ENCODE measurements at regions not wholly inside any gene's neighbourhood (a gene's known extent, or its start where the extent isn't known, plus 50 kb on each side); places are given as distances from the start of the nearest gene placed in this dataset.

DNA sequence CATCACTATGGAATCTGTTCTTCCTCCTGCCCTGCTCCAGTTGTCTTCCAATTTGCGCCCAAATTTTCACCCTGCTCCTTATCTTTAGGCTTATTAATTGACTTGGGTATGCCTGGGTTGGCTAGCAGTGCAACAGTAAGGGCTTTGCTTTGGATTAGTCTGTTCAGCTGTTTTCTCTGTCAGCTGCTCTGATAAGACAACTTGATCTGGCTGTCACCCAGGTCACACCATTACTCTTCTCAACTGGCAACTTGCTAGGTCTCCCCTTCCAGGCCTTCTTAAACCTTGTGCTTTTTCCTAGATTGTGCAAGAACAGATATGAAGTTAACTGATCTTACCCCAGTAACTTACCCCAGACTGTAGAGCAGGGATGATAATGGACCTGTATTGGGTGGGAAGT lies 357.8 kb upstream of the LARGE1 start:
- H3K27ac ChIP-seq, result no peak overlapping the region
- no peaks in the 10 kb centered on the region for H3K36me3 ChIP-seq
- no peak for DNase-seq
- TF ChIP-seq, protein P1, sequence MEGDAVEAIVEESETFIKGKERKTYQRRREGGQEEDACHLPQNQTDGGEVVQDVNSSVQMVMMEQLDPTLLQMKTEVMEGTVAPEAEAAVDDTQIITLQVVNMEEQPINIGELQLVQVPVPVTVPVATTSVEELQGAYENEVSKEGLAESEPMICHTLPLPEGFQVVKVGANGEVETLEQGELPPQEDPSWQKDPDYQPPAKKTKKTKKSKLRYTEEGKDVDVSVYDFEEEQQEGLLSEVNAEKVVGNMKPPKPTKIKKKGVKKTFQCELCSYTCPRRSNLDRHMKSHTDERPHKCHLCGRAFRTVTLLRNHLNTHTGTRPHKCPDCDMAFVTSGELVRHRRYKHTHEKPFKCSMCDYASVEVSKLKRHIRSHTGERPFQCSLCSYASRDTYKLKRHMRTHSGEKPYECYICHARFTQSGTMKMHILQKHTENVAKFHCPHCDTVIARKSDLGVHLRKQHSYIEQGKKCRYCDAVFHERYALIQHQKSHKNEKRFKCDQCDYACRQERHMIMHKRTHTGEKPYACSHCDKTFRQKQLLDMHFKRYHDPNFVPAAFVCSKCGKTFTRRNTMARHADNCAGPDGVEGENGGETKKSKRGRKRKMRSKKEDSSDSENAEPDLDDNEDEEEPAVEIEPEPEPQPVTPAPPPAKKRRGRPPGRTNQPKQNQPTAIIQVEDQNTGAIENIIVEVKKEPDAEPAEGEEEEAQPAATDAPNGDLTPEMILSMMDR (IDR thresholded peaks at IDR 0.05), result no peak
- no peak for TF ChIP-seq POLR2A (IDR thresholded peaks at IDR 0.05)
- H3K9me3 ChIP-seq, result no peaks in the 10 kb centered on the region
- intact Hi-C loops (cut with DNase I), result no loop called here
- no peaks in the 10 kb centered on the region for H3K4me1 ChIP-seq
- 71 to 87% methylated on average over 1 of the region's 1 CpG for WGBS, 2 donors
- H3K4me3 ChIP-seq (replicated peaks in 1 of 3), result no peak overlapping the region
- H3K27me3 ChIP-seq, result no peaks in the 10 kb centered on the region

DNA sequence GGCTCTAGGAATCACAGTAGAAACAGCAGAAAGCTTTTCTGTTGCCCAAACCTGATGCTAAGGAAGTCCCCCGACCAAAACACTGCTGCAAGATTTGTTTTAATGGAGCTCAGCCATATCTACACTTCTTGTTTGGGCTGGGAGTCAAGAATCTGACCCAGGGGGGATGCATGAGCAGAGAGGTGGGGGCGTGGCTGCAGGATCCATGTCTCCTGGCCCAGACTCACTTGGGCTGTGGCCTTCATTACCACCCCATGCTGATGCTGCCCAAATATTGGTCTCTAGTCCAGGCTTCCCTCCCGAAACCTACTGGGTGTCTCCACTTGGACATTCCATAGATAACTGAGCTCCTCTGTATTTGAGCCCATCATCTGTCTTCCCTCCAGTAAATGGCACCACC lies 361.5 kb upstream of the LARGE1 start:
- H3K27me3 ChIP-seq, result no peaks in the 10 kb centered on the region
- intact Hi-C loops (cut with DNase I), result no loop called here
- 68 to 70% methylated on average over 3 of the region's 3 CpGs for WGBS, 2 donors
- no peaks in the 10 kb centered on the region for H3K4me1 ChIP-seq
- TF ChIP-seq, protein P1 (IDR thresholded peaks at IDR 0.05), result no peak
- TF ChIP-seq POLR2A (IDR thresholded peaks at IDR 0.05), result no peak
- H3K9me3 ChIP-seq, result no peaks in the 10 kb centered on the region
- DNase-seq, result no peak
- H3K36me3 ChIP-seq, result no peaks in the 10 kb centered on the region
- no peak overlapping the region for H3K27ac ChIP-seq
- no peak overlapping the region for H3K4me3 ChIP-seq (replicated peaks in 1 of 3)

DNA sequence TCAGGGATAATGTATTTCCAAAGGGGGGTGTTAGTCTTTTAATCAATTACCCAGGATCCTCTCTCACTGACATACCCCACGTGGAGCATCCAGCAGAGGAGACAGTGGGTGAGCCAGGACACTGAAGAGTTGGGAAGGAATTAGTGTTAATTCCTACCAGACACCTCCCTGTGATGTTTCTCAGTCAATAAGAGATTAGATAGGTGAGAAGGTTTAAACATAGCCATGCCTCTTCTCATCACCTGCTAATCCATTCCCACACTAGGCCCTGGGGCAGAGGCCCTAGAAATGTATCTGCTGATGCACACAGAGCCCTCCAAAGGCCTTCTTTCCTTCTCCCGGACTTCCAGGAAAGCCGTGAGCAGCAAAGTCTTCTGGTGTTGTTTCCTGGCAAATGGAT lies 363.6 kb upstream of the LARGE1 start:
- intact Hi-C loops (cut with DNase I), result no loop called here
- no peaks in the 10 kb centered on the region for H3K4me1 ChIP-seq
- H3K9me3 ChIP-seq, result no peaks in the 10 kb centered on the region
- DNase-seq, result no peak
- no peaks in the 10 kb centered on the region for H3K27me3 ChIP-seq
- no peaks in the 10 kb centered on the region for H3K36me3 ChIP-seq
- no peak overlapping the region for H3K27ac ChIP-seq
- TF ChIP-seq, protein P1 (IDR thresholded peaks at IDR 0.05), result no peak
- TF ChIP-seq POLR2A (IDR thresholded peaks at IDR 0.05), result no peak
- H3K4me3 ChIP-seq (replicated peaks in 1 of 3), result no peak overlapping the region
- 39 to 53% methylated on average over 3 of the region's 3 CpGs for WGBS, 2 donors

DNA sequence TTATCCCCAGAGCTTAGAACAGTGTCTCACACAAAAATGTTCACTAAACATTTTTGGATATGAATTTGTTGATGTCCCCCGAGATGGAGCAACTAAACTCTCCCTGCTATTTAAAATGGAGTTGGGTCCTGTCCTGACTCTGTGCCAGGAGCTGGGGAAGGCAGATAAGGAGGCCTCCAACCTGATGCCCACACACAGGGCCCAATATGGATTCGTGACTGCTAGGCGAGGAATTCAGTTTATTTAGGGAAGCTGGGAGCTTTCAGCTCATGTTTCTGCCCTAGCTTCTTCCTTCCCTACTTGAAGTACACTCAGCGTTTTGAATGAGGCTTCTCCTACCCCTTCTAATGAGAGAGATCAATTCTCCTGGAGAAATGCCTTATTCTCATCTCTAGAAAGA lies 373.0 kb upstream of the LARGE1 start:
- Histone ChIP-seq H3K4me1 (no peaks in the 10 kb centered on the region), H3K36me3 (no peaks in the 10 kb centered on the region), H3K27ac (no peak overlapping the region), H3K9me3 (no peaks in the 10 kb centered on the region), H3K27me3 (no peaks in the 10 kb centered on the region), H3K4me3 (replicated peaks in 1 of 3) (no peak overlapping the region)
- WGBS, 2 donors, result 31 to 33% methylated on average over 4 of the region's 4 CpGs
- intact Hi-C loops (cut with DNase I), result no loop called here
- no peak for TF ChIP-seq POLR2A (IDR thresholded peaks at IDR 0.05)
- TF ChIP-seq, protein P1 (IDR thresholded peaks at IDR 0.05), result no peak
- no peak for DNase-seq

DNA sequence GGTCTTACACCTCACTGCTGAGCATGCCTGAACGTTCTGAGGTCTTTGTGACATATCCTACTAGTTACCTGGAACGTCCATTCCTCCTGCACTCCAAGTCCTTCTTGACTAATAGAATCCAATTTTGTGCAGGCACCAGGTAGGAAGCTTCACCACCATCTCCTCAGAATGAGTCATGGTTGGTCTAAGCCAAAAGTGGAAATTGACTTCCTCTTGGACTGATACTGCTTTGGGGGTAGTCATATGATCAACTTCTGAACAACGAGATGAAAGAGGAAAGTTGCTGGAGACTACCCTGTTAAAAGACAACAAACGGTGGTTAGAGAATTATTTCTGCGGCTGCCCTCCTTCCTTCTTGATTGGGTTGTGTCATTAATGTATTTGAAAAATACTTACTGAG lies 374.2 kb upstream of the LARGE1 start:
- 64 to 71% methylated on average over 5 of the region's 5 CpGs for WGBS, 2 donors
- no peaks in the 10 kb centered on the region for H3K4me1 ChIP-seq
- TF ChIP-seq, protein P1 (IDR thresholded peaks at IDR 0.05), result no peak
- no peak for TF ChIP-seq POLR2A (IDR thresholded peaks at IDR 0.05)
- H3K27ac ChIP-seq, result no peak overlapping the region
- H3K4me3 ChIP-seq (replicated peaks in 1 of 3), result no peak overlapping the region
- no peaks in the 10 kb centered on the region for H3K9me3 ChIP-seq
- intact Hi-C loops (cut with DNase I), result no loop called here
- DNase-seq, result no peak
- H3K36me3 ChIP-seq, result no peaks in the 10 kb centered on the region
- H3K27me3 ChIP-seq, result no peaks in the 10 kb centered on the region

All from thyroid gland (tissue), 4 donors.